ENCODE measurements at regions not wholly inside any gene's neighbourhood (a gene's known extent, or its start where the extent isn't known, plus 50 kb on each side); places are given as distances from the start of the nearest gene placed in this dataset.

DNA sequence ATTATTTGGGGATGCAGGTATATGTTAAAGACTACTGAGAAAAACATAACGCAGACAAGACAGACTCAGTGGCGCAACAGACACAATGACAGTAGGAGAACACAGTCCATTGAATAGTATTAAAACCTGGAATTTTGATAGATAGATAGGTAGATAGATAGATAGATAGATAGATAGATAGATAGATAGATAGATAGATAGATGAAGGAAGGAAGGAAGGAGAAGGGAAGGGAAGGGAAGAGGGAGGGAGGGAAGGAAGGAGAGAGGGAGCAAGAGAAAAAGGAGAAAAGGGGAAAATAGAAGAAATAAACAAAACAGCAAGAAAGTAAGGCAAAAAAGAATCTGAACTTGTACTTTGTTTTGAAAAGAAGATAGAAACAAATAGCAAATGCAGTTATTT lies 404.5 kb downstream of the FOXO1 start:
- Histone ChIP-seq H3K23ac (ENCODE audit: low read length in 2 of 2) (no peak overlapping the region), H3K4ac (ENCODE audit: low read depth in 1 of 2, low read length in 2 of 2) (no peak overlapping the region), H2AK5ac (ENCODE audit: low read length, severe bottlenecking) (no peak overlapping the region), H2BK5ac (ENCODE audit: low read depth, low read length, poor library complexity, severe bottlenecking) (no peak overlapping the region), H3K27ac (ENCODE audit: low read length, poor library complexity, severe bottlenecking) (no peak overlapping the region), H3K79me1 (replicated peaks; ENCODE audit: low read length, poor library complexity, severe bottlenecking) (no peaks in the 10 kb centered on the region), H2BK120ac (ENCODE audit: low read depth, low read length) (no peak overlapping the region), H3K27me3 (ENCODE audit: control insufficient read depth in 1 of 2, insufficient read depth in 1 of 2, low read length in 2 of 2) (peaks cover 0 to 5% of the 10 kb centered on the region in 2 experiments), H3K9me3 (ENCODE audit: control insufficient read depth, low read length) (no peaks in the 10 kb centered on the region), H3K4me3 (ENCODE audit: insufficient read depth in 1 of 2, low read depth in 1 of 2, low read length in 2 of 2) (no peak overlapping the region), H3K18ac (ENCODE audit: low read depth in 1 of 2, low read length in 2 of 2) (no peak overlapping the region), H2BK15ac (ENCODE audit: low read depth, poor library complexity, severe bottlenecking) (no peak overlapping the region), H4K91ac (ENCODE audit: low read length) (no peak overlapping the region), H3K9ac (ENCODE audit: low read length) (no peak overlapping the region), H3K4me2 (ENCODE audit: low read length, poor library complexity, severe bottlenecking) (no peak overlapping the region), H3K36me3 (ENCODE audit: control insufficient read depth in 1 of 2, insufficient read depth in 2 of 2, low read depth in 1 of 2, low read length in 2 of 2) (no peaks in the 10 kb centered on the region), H4K8ac (ENCODE audit: low read length) (no peak overlapping the region), H3K14ac (ENCODE audit: low read length in 2 of 2) (no peak overlapping the region), H2BK12ac (ENCODE audit: low read length in 2 of 2) (no peak overlapping the region), H3K4me1 (ENCODE audit: control insufficient read depth, insufficient read depth, low read depth, low read length) (no peaks in the 10 kb centered on the region), H2AFZ (ENCODE audit: low read depth, low read length) (no peak overlapping the region)
- WGBS: 97% methylated on average over 2 of the region's 2 CpGs
- DNase-seq: no peak

DNA sequence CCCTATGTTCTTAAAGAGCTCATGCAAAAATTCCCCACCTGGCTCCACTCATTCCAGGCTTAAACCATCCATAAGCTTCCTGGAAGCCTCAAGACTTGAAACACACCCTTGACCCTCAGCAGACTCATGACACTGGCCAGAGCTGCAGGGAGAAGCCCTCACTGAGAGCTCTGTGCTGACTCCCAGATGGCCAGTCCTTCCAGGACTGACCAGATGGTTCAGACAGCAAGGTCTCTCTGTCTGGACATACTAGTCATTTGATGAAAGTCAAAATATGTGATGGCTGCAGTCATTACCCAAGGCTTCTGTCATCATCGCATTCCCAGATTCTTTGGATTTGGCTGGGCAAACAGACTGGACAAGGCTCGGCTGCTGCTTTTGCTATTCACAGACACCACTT lies 397.4 kb downstream of the FOXO1 start:
- H3K27ac ChIP-seq (ENCODE audit: low read length, poor library complexity, severe bottlenecking): no peak overlapping the region
- 75% methylated on average over 2 of the region's 2 CpGs for WGBS
- no peak overlapping the region for H2BK5ac ChIP-seq (ENCODE audit: low read depth, low read length, poor library complexity, severe bottlenecking)
- H2BK15ac ChIP-seq (ENCODE audit: low read depth, poor library complexity, severe bottlenecking): no peak overlapping the region
- no peak overlapping the region for H4K91ac ChIP-seq (ENCODE audit: low read length)
- DNase-seq: peak; percentile 37
- no peaks in the 10 kb centered on the region for H3K36me3 ChIP-seq (ENCODE audit: control insufficient read depth in 1 of 2, insufficient read depth in 2 of 2, low read depth in 1 of 2, low read length in 2 of 2)
- no peak overlapping the region for H3K4me2 ChIP-seq (ENCODE audit: low read length, poor library complexity, severe bottlenecking)
- peaks cover 0 to 8% of the 10 kb centered on the region in 2 experiments for H3K27me3 ChIP-seq (ENCODE audit: control insufficient read depth in 1 of 2, insufficient read depth in 1 of 2, low read length in 2 of 2)
- H3K4ac ChIP-seq (ENCODE audit: low read depth in 1 of 2, low read length in 2 of 2): no peak overlapping the region
- H3K18ac ChIP-seq (ENCODE audit: low read depth in 1 of 2, low read length in 2 of 2): no peak overlapping the region
- peaks cover 13% of the 10 kb centered on the region for H3K4me1 ChIP-seq (ENCODE audit: control insufficient read depth, insufficient read depth, low read depth, low read length)
- no peak overlapping the region for H2AFZ ChIP-seq (ENCODE audit: low read depth, low read length)
- no peak overlapping the region for H3K23ac ChIP-seq (ENCODE audit: low read length in 2 of 2)
- peak overlapping the region; percentile 27 for H2AK5ac ChIP-seq (ENCODE audit: low read length, severe bottlenecking)
- no peak overlapping the region for H2BK120ac ChIP-seq (ENCODE audit: low read depth, low read length)
- no peak overlapping the region for H4K8ac ChIP-seq (ENCODE audit: low read length)
- H3K9ac ChIP-seq (ENCODE audit: low read length): no peak overlapping the region
- no peak overlapping the region for H3K14ac ChIP-seq (ENCODE audit: low read length in 2 of 2)
- no peak overlapping the region for H3K4me3 ChIP-seq (ENCODE audit: insufficient read depth in 1 of 2, low read depth in 1 of 2, low read length in 2 of 2)
- no peaks in the 10 kb centered on the region for H3K9me3 ChIP-seq (ENCODE audit: control insufficient read depth, low read length)
- no peak overlapping the region for H2BK12ac ChIP-seq (ENCODE audit: low read length in 2 of 2)
- no peaks in the 10 kb centered on the region for H3K79me1 ChIP-seq (replicated peaks; ENCODE audit: low read length, poor library complexity, severe bottlenecking)

DNA sequence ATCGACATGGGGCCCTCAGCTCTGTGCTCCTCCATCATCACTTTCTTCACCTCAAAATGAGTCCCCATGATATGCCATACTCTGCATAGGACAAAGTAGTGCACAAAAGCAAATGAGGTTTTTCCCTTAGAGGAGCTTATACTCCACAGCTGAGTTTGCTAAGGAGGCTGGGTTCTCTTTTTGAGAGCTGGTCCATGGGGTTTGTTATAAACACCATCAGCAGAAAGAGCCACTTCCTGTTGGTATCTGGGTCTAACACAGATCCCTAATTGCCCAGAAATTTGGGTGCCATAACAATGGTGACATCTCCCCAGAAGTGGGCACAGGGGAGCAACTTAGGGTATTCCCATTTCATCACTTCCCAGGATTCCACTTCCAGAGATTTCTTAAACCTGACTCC lies 395.7 kb downstream of the FOXO1 start:
- Histone ChIP-seq H2BK5ac (ENCODE audit: low read depth, low read length, poor library complexity, severe bottlenecking) (no peak overlapping the region), H3K23ac (ENCODE audit: low read length in 2 of 2) (no peak overlapping the region), H3K4ac (ENCODE audit: low read depth in 1 of 2, low read length in 2 of 2) (no peak overlapping the region), H4K8ac (ENCODE audit: low read length) (no peak overlapping the region), H3K9me3 (ENCODE audit: control insufficient read depth, low read length) (no peaks in the 10 kb centered on the region), H3K27me3 (ENCODE audit: control insufficient read depth in 1 of 2, insufficient read depth in 1 of 2, low read length in 2 of 2) (peaks cover 0 to 7% of the 10 kb centered on the region in 2 experiments), H3K4me2 (ENCODE audit: low read length, poor library complexity, severe bottlenecking) (no peak overlapping the region), H2BK15ac (ENCODE audit: low read depth, poor library complexity, severe bottlenecking) (no peak overlapping the region), H2BK120ac (ENCODE audit: low read depth, low read length) (no peak overlapping the region), H2AFZ (ENCODE audit: low read depth, low read length) (no peak overlapping the region), H3K9ac (ENCODE audit: low read length) (no peak overlapping the region), H2BK12ac (ENCODE audit: low read length in 2 of 2) (no peak overlapping the region), H2AK5ac (ENCODE audit: low read length, severe bottlenecking) (peak overlapping the region; percentile 71), H3K4me3 (ENCODE audit: insufficient read depth in 1 of 2, low read depth in 1 of 2, low read length in 2 of 2) (no peak overlapping the region), H3K36me3 (ENCODE audit: control insufficient read depth in 1 of 2, insufficient read depth in 2 of 2, low read depth in 1 of 2, low read length in 2 of 2) (no peaks in the 10 kb centered on the region), H3K27ac (ENCODE audit: low read length, poor library complexity, severe bottlenecking) (no peak overlapping the region), H3K14ac (ENCODE audit: low read length in 2 of 2) (no peak overlapping the region), H3K18ac (ENCODE audit: low read depth in 1 of 2, low read length in 2 of 2) (no peak overlapping the region), H3K79me1 (replicated peaks; ENCODE audit: low read length, poor library complexity, severe bottlenecking) (no peaks in the 10 kb centered on the region), H3K4me1 (ENCODE audit: control insufficient read depth, insufficient read depth, low read depth, low read length) (peaks cover 18% of the 10 kb centered on the region), H4K91ac (ENCODE audit: low read length) (no peak overlapping the region)
- WGBS: 89% methylated on average over 1 of the region's 1 CpG
- no peak for DNase-seq

DNA sequence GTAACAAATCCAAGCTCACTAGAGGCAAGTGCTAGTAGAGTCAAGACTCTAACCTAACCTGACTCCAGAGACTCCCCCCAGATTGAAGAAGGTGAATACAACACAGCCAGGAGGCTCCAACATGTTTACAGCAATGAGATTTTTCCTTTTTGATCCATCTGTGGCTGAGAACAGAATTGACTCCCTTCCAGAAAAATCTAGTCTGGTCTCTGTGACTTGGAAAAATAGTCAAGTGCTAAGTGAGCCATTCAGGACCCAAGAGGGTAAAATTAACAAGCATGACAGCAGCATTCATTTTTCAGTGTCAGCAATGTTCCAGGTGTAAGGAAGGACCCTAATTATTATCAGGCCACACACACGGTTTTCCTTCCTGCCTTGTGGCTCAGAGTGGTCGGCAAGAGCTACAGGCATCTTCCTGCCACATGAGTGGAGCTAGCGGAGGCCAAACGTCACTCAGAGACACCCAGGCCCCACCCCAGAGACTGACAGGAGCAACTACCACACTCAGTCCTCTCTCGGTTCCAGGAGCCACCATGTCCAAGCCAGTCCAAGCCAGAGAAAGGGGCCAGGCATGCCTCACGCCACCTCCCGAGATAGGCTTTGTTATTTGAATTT lies 395.1 kb downstream of the FOXO1 start:
- Histone ChIP-seq H2BK120ac (ENCODE audit: low read depth, low read length) (no peak overlapping the region), H3K18ac (ENCODE audit: low read depth in 1 of 2, low read length in 2 of 2) (no peak overlapping the region), H3K79me1 (replicated peaks; ENCODE audit: low read length, poor library complexity, severe bottlenecking) (no peaks in the 10 kb centered on the region), H3K36me3 (ENCODE audit: control insufficient read depth in 1 of 2, insufficient read depth in 2 of 2, low read depth in 1 of 2, low read length in 2 of 2) (no peaks in the 10 kb centered on the region), H2BK15ac (ENCODE audit: low read depth, poor library complexity, severe bottlenecking) (no peak overlapping the region), H3K9me3 (ENCODE audit: control insufficient read depth, low read length) (no peaks in the 10 kb centered on the region), H4K91ac (ENCODE audit: low read length) (no peak overlapping the region), H3K27me3 (ENCODE audit: control insufficient read depth in 1 of 2, insufficient read depth in 1 of 2, low read length in 2 of 2) (peaks cover 0 to 6% of the 10 kb centered on the region in 2 experiments), H3K4ac (ENCODE audit: low read depth in 1 of 2, low read length in 2 of 2) (no peak overlapping the region), H3K4me1 (ENCODE audit: control insufficient read depth, insufficient read depth, low read depth, low read length) (peaks cover 22% of the 10 kb centered on the region), H4K8ac (ENCODE audit: low read length) (no peak overlapping the region), H2BK12ac (ENCODE audit: low read length in 2 of 2) (no peak overlapping the region), H3K27ac (ENCODE audit: low read length, poor library complexity, severe bottlenecking) (peak overlapping the region; percentile 67), H3K14ac (ENCODE audit: low read length in 2 of 2) (no peak overlapping the region), H3K9ac (ENCODE audit: low read length) (no peak overlapping the region), H3K23ac (ENCODE audit: low read length in 2 of 2) (no peak overlapping the region), H3K4me2 (ENCODE audit: low read length, poor library complexity, severe bottlenecking) (no peak overlapping the region), H2AFZ (ENCODE audit: low read depth, low read length) (no peak overlapping the region), H3K4me3 (ENCODE audit: insufficient read depth in 1 of 2, low read depth in 1 of 2, low read length in 2 of 2) (peak overlapping the region in 1 of 2 experiments; percentile 36), H2AK5ac (ENCODE audit: low read length, severe bottlenecking) (peak overlapping the region; percentile 66), H2BK5ac (ENCODE audit: low read depth, low read length, poor library complexity, severe bottlenecking) (peak overlapping the region; percentile 85)
- WGBS: 78% methylated on average over 7 of the region's 7 CpGs
- DNase-seq: no peak
